Activated CD4-positive, alpha-beta T cell treated with anti-CD3 and anti-CD28 coated beads, Interleukin-2, amount 10 ng/mL, durations not matched to agents 7 days and 5 days (primary cell): ENCODE measurements at regions not wholly inside any gene's neighbourhood (a gene's known extent, or its start where the extent isn't known, plus 50 kb on each side); places are given as distances from the start of the nearest gene placed in this dataset.

Experiments used
- CTCF ChIA-PET: fragments of 350-600 bp; sonication (Branson Sonifier 250); formaldehyde crosslinking; loops from one replicate; lab custom pipeline; 2021; ENCODE audit warnings: antibody characterized with exemption; lab: Charles Lee
- POLR2A ChIA-PET: fragments of 350-600 bp; sonication (Branson Sonifier 250); formaldehyde crosslinking; loops from one replicate; lab custom pipeline; 2021; ENCODE audit warnings: antibody characterized with exemption; lab: Charles Lee
- DNase-seq: peaks from one replicate; pipeline ENCODE4 v3.0.0-alpha.2; 2020
- H3K27ac Mint-ChIP-seq: one replicate; pipeline ENCODE4 v1.8.0; 2021; ENCODE audit warnings: mild to moderate bottlenecking, moderate library complexity, mixed read lengths
- H3K27me3 Mint-ChIP-seq: one replicate; pipeline ENCODE4 v1.8.0; 2021; ENCODE audit warnings: mixed read lengths
- H3K36me3 Mint-ChIP-seq: one replicate; pipeline ENCODE4 v1.8.0; 2021; ENCODE audit warnings: low read depth, mixed read lengths
- H3K4me1 Mint-ChIP-seq: one replicate; pipeline ENCODE4 v1.8.0; 2021; ENCODE audit warnings: mixed read lengths
- H3K4me3 Mint-ChIP-seq: one replicate; pipeline ENCODE4 v1.8.0; 2021; ENCODE audit warnings: mild to moderate bottlenecking, moderate library complexity, mixed read lengths
- H3K9me3 Mint-ChIP-seq: one replicate; pipeline ENCODE4 v1.8.0; 2021; ENCODE audit warnings: mixed read lengths

GRCh38 chr14:104315169-104315568 is 176.8 kb downstream of the KIF26A start:
- H3K9me3 Mint-ChIP-seq: no peaks in the 10 kb centered on the region
- H3K27me3 Mint-ChIP-seq: no peaks in the 10 kb centered on the region
- H3K36me3 Mint-ChIP-seq: no peaks in the 10 kb centered on the region
- ChIA-PET POLR2A (no interaction called here), CTCF (no interaction called here)
- DNase-seq: no peak
- H3K27ac Mint-ChIP-seq: no peak overlapping the region
- H3K4me3 Mint-ChIP-seq: no peak overlapping the region
- no peaks in the 10 kb centered on the region for H3K4me1 Mint-ChIP-seq

- H3K9me3 Mint-ChIP-seq: no peaks in the 10 kb centered on the region
- H3K36me3 Mint-ChIP-seq: no peaks in the 10 kb centered on the region
- H3K27ac Mint-ChIP-seq: no peak overlapping the region
- no peak overlapping the region for H3K4me3 Mint-ChIP-seq
- POLR2A ChIA-PET: no interaction called here
- H3K4me1 Mint-ChIP-seq: no peaks in the 10 kb centered on the region
- DNase-seq: no peak
- CTCF ChIA-PET: no interaction called here
- H3K27me3 Mint-ChIP-seq: no peaks in the 10 kb centered on the region
Measured at GRCh38 chr14:104315625-104316024, 177.2 kb downstream of the KIF26A start.

- POLR2A ChIA-PET: no interaction called here
- no peaks in the 10 kb centered on the region for H3K36me3 Mint-ChIP-seq
- no peak for DNase-seq
- no peaks in the 10 kb centered on the region for H3K9me3 Mint-ChIP-seq
- no peak overlapping the region for H3K27ac Mint-ChIP-seq
- no peak overlapping the region for H3K4me3 Mint-ChIP-seq
- no peaks in the 10 kb centered on the region for H3K4me1 Mint-ChIP-seq
- no peaks in the 10 kb centered on the region for H3K27me3 Mint-ChIP-seq
- CTCF ChIA-PET: no interaction called here
Measured at GRCh38 chr14:104316121-104316722, 177.8 kb downstream of the KIF26A start.

GRCh38 chr14:104316723-104317491 is 178.5 kb downstream of the KIF26A start:
- DNase-seq: no peak
- Mint-ChIP-seq H3K36me3 (no peaks in the 10 kb centered on the region), H3K4me1 (no peaks in the 10 kb centered on the region), H3K9me3 (no peaks in the 10 kb centered on the region), H3K27ac (peak overlapping the region; percentile 57), H3K4me3 (no peak overlapping the region), H3K27me3 (no peaks in the 10 kb centered on the region)
- CTCF ChIA-PET: no interaction called here
- POLR2A ChIA-PET: no interaction called here

- Mint-ChIP-seq H3K4me3 (no peak overlapping the region), H3K36me3 (no peaks in the 10 kb centered on the region), H3K27me3 (no peaks in the 10 kb centered on the region), H3K27ac (peak overlapping the region; percentile 57), H3K9me3 (no peaks in the 10 kb centered on the region), H3K4me1 (no peaks in the 10 kb centered on the region)
- DNase-seq: no peak
- POLR2A ChIA-PET: no interaction called here
- CTCF ChIA-PET: no interaction called here
Measured at GRCh38 chr14:104317492-104317805, 179.1 kb downstream of the KIF26A start.

DNA sequence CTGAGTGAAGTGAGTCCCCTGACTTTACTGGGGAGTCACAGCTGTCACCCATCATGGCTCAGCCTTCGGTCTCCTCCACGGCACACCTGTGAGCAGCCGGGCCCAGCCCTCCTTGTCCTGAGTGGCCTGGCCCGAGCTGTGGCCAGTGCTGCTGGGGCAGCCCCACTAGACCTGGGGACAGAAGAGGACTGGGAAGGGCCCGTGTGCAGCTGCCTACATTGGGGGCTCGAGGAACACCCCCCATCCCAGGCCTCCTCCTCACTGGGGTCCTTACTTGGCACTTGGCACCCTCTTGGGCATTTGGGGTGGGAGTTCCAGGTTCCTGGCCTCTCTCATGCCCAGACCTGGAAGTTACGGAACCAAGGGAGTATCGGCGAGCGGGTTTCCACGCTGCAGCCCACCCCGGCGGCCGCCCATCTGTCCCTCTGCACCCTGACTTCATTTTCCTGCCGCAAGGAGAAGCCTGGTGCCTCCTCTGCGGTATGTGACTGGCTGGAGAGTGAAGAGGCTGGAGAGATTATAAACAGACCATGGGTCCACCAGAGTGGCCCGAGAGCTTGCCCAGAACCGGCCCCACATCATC is 179.7 kb downstream of the KIF26A start:
- H3K9me3 Mint-ChIP-seq: no peaks in the 10 kb centered on the region
- DNase-seq: no peak
- no peaks in the 10 kb centered on the region for H3K36me3 Mint-ChIP-seq
- no peak overlapping the region for H3K27ac Mint-ChIP-seq
- no peak overlapping the region for H3K4me3 Mint-ChIP-seq
- ChIA-PET POLR2A (no interaction called here), CTCF (no interaction called here)
- H3K27me3 Mint-ChIP-seq: no peaks in the 10 kb centered on the region
- H3K4me1 Mint-ChIP-seq: no peaks in the 10 kb centered on the region

DNA sequence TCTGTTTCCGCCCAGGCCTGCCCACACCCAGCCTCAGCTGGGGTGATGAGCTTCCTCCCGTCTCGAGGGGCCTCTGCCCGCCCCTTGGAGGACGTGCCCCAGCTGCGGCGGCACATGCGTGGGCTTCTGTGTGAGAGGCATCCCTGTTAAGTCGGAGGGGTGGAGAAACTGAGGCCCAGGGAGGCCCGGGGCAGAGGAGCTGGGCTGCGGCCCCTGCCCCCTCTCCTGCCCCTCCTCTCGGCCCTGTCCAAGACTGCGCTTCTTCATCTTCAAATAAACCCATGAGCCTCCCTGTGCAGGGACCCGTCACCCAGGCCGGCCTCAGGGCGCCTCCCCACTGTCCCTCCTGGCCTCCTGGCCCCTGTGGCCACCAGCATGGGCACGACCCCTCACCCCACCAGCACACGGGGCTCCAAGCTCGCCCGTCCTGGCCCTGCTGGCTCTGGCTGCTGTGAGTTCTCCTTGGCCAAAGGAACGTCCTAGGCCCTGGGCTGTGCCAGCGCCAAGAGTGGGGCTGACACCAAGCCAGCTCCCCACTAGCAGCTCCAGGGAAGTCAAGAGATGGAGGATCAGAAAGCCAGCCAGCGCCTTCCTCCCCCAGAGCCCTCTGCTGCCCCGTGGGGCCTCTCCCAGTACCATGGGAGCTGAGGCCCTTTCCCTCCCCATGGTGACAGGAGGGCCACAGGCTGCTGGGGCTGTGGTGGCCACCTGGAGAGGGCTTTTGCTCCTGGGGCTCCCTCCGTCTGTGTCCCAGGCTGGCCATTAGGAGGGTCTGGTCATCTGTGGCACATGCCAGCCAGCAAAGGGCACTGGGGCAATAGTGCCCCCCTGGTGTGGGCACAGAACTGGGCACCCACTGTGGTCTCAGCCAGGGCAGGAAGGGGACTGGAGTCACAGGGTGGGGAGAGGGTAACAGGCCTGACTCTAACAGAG is 180.4 kb downstream of the KIF26A start:
- no peak for DNase-seq
- Mint-ChIP-seq H3K4me3 (no peak overlapping the region), H3K27me3 (no peaks in the 10 kb centered on the region), H3K36me3 (no peaks in the 10 kb centered on the region), H3K9me3 (no peaks in the 10 kb centered on the region), H3K4me1 (no peaks in the 10 kb centered on the region), H3K27ac (no peak overlapping the region)
- ChIA-PET CTCF (no interaction called here), POLR2A (no interaction called here)

GRCh38 chr14:104319491-104320241 is 181.3 kb downstream of the KIF26A start:
- H3K4me1 Mint-ChIP-seq: no peaks in the 10 kb centered on the region
- H3K27ac Mint-ChIP-seq: no peak overlapping the region
- no peaks in the 10 kb centered on the region for H3K36me3 Mint-ChIP-seq
- H3K27me3 Mint-ChIP-seq: no peaks in the 10 kb centered on the region
- no peak overlapping the region for H3K4me3 Mint-ChIP-seq
- DNase-seq: no peak
- ChIA-PET POLR2A (no interaction called here), CTCF (no interaction called here)
- no peaks in the 10 kb centered on the region for H3K9me3 Mint-ChIP-seq

GRCh38 chr14:104320611-104321086 is 182.3 kb downstream of the KIF26A start:
- DNase-seq: no peak
- ChIA-PET CTCF (no interaction called here), POLR2A (no interaction called here)
- Mint-ChIP-seq H3K27ac (no peak overlapping the region), H3K9me3 (no peaks in the 10 kb centered on the region), H3K36me3 (no peaks in the 10 kb centered on the region), H3K4me1 (no peaks in the 10 kb centered on the region), H3K4me3 (no peak overlapping the region), H3K27me3 (no peaks in the 10 kb centered on the region)

- no peaks in the 10 kb centered on the region for H3K9me3 Mint-ChIP-seq
- H3K36me3 Mint-ChIP-seq: no peaks in the 10 kb centered on the region
- ChIA-PET POLR2A (no interaction called here), CTCF (no interaction called here)
- H3K4me3 Mint-ChIP-seq: no peak overlapping the region
- no peak for DNase-seq
- no peaks in the 10 kb centered on the region for H3K4me1 Mint-ChIP-seq
- no peaks in the 10 kb centered on the region for H3K27me3 Mint-ChIP-seq
- no peak overlapping the region for H3K27ac Mint-ChIP-seq
Measured at GRCh38 chr14:104321088-104321801, 182.9 kb downstream of the KIF26A start.

DNA sequence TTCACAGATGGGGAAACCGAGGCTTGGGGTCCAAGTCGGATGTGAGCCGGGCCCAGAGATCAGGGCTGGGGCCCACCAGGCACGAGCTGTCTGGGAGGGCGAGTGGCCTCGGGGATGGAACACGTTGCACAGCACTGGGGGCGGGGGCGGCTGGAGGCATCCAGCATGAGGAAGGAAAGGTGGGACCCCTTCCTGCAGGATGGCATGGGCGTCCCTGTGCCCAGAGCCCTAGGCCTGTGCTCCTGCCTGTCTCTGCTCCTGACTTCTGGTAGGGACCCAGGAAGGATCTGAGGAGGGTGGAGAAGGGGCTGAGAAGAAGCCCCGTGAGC is 183.4 kb downstream of the KIF26A start:
- DNase-seq: no peak
- no peaks in the 10 kb centered on the region for H3K36me3 Mint-ChIP-seq
- no peaks in the 10 kb centered on the region for H3K4me1 Mint-ChIP-seq
- H3K4me3 Mint-ChIP-seq: no peak overlapping the region
- no peak overlapping the region for H3K27ac Mint-ChIP-seq
- H3K27me3 Mint-ChIP-seq: no peaks in the 10 kb centered on the region
- H3K9me3 Mint-ChIP-seq: no peaks in the 10 kb centered on the region
- ChIA-PET CTCF (no interaction called here), POLR2A (no interaction called here)
